ENCODE measurements at regions not wholly inside any gene's neighbourhood (a gene's known extent, or its start where the extent isn't known, plus 50 kb on each side); places are given as distances from the start of the nearest gene placed in this dataset.

- no peak for DNase-seq (ENCODE audit: low read depth)
- H3K4me3 ChIP-seq (replicated peaks; ENCODE audit: low read depth, low read length) = no peak overlapping the region
- TF ChIP-seq, protein P1, sequence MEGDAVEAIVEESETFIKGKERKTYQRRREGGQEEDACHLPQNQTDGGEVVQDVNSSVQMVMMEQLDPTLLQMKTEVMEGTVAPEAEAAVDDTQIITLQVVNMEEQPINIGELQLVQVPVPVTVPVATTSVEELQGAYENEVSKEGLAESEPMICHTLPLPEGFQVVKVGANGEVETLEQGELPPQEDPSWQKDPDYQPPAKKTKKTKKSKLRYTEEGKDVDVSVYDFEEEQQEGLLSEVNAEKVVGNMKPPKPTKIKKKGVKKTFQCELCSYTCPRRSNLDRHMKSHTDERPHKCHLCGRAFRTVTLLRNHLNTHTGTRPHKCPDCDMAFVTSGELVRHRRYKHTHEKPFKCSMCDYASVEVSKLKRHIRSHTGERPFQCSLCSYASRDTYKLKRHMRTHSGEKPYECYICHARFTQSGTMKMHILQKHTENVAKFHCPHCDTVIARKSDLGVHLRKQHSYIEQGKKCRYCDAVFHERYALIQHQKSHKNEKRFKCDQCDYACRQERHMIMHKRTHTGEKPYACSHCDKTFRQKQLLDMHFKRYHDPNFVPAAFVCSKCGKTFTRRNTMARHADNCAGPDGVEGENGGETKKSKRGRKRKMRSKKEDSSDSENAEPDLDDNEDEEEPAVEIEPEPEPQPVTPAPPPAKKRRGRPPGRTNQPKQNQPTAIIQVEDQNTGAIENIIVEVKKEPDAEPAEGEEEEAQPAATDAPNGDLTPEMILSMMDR (IDR thresholded peaks at IDR 0.05; ENCODE audit: low read length, missing control alignments) = no peak
Observed at GRCh38 chr5:82355053-82355452, 76.9 kb upstream of the RPS23 start.

DNA sequence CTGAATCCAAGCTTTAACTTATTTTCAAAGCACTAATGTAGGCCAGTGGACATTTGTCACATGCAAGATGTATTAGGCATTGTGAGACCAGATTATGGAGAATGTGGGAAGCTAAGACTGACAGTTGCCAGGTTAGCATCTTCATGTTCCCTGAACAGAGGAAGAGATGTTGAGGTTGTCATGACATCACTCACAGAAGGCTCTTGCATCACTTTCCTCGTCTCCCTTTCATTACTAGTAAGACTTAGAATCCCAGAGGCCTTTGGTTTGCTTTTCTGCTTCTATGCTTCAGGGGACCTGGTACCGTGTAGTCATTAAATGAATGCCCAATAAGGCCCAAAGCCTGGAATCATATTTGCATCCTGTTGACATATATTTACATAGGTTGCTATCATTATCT lies 76.4 kb upstream of the RPS23 start:
- DNase-seq (ENCODE audit: low read depth) = no peak
- TF ChIP-seq, protein P1 (IDR thresholded peaks at IDR 0.05; ENCODE audit: low read length, missing control alignments) = no peak
- H3K4me3 ChIP-seq (replicated peaks; ENCODE audit: low read depth, low read length) = no peak overlapping the region

DNA sequence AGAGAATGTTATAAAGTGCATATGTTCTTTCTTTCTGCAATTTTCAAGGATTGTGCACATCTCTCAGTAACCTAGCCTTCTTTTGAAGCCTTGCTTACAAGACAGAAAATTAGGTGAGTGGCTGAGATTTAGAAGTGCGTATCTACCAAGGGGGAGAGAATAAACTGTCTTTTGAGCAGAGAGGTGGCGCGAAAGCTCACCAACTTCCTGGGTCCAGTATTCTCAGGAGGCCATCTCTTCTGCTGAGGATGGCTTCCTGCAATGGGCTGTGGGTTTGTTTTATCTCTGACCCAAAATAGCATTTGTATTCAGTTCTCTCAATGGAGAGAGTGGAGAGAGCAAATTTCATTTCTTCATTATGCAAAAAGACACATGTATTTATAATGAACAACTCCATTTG lies 75.4 kb upstream of the RPS23 start:
- no peak for DNase-seq (ENCODE audit: low read depth)
- TF ChIP-seq, protein P1 (IDR thresholded peaks at IDR 0.05; ENCODE audit: low read length, missing control alignments) = no peak
- H3K4me3 ChIP-seq (replicated peaks; ENCODE audit: low read depth, low read length) = no peak overlapping the region

GRCh38 chr5:82352146-82352791 lies 74.1 kb upstream of the RPS23 start:
- no peak for DNase-seq (ENCODE audit: low read depth)
- TF ChIP-seq, protein P1 (IDR thresholded peaks at IDR 0.05; ENCODE audit: low read length, missing control alignments) = no peak
- H3K4me3 ChIP-seq (replicated peaks; ENCODE audit: low read depth, low read length) = no peak overlapping the region

DNA sequence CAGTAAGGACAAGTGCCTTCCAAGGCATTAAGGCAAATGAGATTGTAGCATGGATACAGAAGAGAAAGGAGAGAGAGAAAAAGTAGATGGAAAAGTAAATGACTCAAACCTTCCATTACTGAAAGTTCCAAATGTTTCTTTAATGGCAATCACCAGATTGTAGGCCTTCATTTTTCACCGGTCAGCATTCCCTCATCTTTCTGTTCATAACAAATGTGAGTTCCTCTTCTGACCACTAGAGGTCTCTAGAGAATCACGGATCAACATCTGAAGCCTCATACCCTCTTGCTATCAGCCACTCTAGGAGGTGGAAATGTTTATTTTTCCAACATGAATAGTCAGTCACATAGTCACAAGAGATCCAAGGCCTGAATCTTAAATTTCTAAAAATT lies 73.6 kb upstream of the RPS23 start:
- no peak overlapping the region for H3K4me3 ChIP-seq (replicated peaks; ENCODE audit: low read depth, low read length)
- TF ChIP-seq, protein P1 (IDR thresholded peaks at IDR 0.05; ENCODE audit: low read length, missing control alignments) = peak; percentile 75
- peak; percentile 91 for DNase-seq (ENCODE audit: low read depth)

DNA sequence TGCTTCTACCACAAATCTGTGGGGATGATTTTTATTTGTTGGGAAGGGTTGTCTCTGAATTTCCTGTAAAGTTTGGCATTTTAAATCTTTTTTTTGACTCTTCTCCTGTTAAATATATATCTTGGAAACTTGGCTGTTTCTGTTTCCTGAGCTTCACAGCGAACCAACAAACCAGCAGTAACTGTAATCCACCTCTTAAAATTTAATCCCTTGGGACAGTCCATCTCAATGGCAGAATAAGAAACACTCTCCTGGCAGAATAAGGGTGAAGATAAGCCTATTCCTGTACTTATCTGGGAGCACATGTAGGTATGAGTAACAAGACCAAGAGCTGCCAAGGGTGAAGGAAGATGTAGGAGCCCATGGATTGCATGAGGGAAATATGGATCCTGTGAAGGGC lies 73.1 kb upstream of the RPS23 start:
- no peak overlapping the region for H3K4me3 ChIP-seq (replicated peaks; ENCODE audit: low read depth, low read length)
- TF ChIP-seq, protein P1 (IDR thresholded peaks at IDR 0.05; ENCODE audit: low read length, missing control alignments) = no peak
- DNase-seq (ENCODE audit: low read depth) = no peak

GRCh38 chr5:82349652-82350051 lies 71.5 kb upstream of the RPS23 start:
- TF ChIP-seq, protein P1 (IDR thresholded peaks at IDR 0.05; ENCODE audit: low read length, missing control alignments) = peak; percentile 44
- no peak overlapping the region for H3K4me3 ChIP-seq (replicated peaks; ENCODE audit: low read depth, low read length)
- no peak for DNase-seq (ENCODE audit: low read depth)
